DND-41 (cell line): ENCODE measurements at regions not wholly inside any gene's neighbourhood (a gene's known extent, or its start where the extent isn't known, plus 50 kb on each side); places are given as distances from the start of the nearest gene placed in this dataset.

Experiments
- CTCF ChIP-seq: IDR thresholded peaks from 2 replicates; pipeline ENCODE4 v1.5.1; 2012; ENCODE audit warnings: borderline replicate concordance, low read length, moderate library complexity, mild to moderate bottlenecking; ENCODE audit not compliant: poor library complexity, severe bottlenecking; ENCODE audit errors: extremely low read depth
- EZH2 ChIP-seq: IDR thresholded peaks from 3 replicates; pipeline ENCODE4 v1.6.1; 2012; ENCODE audit warnings: borderline replicate concordance, low read depth, mild to moderate bottlenecking, moderate library complexity, low read length, inconsistent platforms; ENCODE audit not compliant: severe bottlenecking

DNA sequence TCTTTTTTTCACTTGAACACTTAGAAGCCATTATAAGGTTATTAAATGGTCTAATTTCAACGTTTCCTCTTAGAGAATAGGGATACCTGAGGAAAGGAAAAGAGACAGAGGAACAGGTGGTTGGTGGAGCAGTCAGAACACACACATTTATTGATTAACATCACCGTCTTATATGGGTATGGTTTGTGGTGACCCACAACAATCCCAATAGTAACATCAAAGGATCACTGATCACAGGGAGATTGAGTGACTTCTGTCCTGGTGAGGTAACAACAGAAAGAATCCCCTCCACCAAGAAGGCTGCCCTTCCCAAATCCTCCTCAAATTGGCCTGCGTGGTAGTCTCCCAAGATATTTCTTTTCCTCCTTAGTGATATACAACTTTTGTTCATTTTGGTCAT is 474.0 kb downstream of the PLPP3 start:
- TF ChIP-seq CTCF = no peak
- TF ChIP-seq EZH2 = no peak
